Suprapubic skin (tissue), 4 donors: ENCODE measurements at regions not wholly inside any gene's neighbourhood (a gene's known extent, or its start where the extent isn't known, plus 50 kb on each side); places are given as distances from the start of the nearest gene placed in this dataset.

Source experiments
- EP300 ChIP-seq: sonication (generic); formaldehyde crosslinking; IDR thresholded peaks from one replicate; pipeline ENCODE4 v1.6.1; 2017; ENCODE audit warnings: antibody characterized with exemption
- POLR2AphosphoS5 ChIP-seq, 3 donors: sonication (generic); formaldehyde crosslinking; IDR thresholded peaks; one replicate each; pipeline ENCODE4 v1.6.1; 2017; ENCODE audit warnings: antibody characterized with exemption in 3 of 3
- TF ChIP-seq, protein P1 (sequence below), 2 donors: fragments of 200-600 bp in 1 of 2; fragments of 450-650 bp in 1 of 2; sonication (generic) in 1 of 2; IDR thresholded peaks; one replicate each; pipeline ENCODE4 v1.5.1; 2016 to 2019; ENCODE audit warnings: antibody characterized with exemption in 2 of 2, mild to moderate bottlenecking in 1 of 2, moderate library complexity in 1 of 2

DNA sequence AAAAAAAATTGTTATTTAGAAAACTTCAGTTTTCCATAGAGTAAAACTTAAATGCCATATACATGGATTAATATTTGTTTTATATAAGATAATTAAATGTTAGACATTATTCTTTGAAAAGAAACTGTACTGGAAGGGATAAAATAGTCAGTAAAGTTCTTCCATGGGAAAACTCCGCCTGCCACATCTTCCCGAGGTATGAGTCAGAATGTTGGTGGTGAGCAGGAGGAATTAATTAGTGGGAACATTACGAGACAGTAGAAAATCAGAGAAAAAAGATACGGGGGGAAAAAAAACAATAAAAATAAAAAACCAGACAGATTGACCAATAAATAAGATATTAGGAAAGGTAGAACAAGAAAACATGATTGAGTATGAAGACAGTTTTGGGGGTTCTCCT lies 930.3 kb upstream of the C9orf72 start:
- TF ChIP-seq, protein P1, sequence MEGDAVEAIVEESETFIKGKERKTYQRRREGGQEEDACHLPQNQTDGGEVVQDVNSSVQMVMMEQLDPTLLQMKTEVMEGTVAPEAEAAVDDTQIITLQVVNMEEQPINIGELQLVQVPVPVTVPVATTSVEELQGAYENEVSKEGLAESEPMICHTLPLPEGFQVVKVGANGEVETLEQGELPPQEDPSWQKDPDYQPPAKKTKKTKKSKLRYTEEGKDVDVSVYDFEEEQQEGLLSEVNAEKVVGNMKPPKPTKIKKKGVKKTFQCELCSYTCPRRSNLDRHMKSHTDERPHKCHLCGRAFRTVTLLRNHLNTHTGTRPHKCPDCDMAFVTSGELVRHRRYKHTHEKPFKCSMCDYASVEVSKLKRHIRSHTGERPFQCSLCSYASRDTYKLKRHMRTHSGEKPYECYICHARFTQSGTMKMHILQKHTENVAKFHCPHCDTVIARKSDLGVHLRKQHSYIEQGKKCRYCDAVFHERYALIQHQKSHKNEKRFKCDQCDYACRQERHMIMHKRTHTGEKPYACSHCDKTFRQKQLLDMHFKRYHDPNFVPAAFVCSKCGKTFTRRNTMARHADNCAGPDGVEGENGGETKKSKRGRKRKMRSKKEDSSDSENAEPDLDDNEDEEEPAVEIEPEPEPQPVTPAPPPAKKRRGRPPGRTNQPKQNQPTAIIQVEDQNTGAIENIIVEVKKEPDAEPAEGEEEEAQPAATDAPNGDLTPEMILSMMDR (IDR thresholded peaks at IDR 0.05), result no peak
- TF ChIP-seq POLR2AphosphoS5 (IDR thresholded peaks at IDR 0.05) (no peak), EP300 (no peak)
